ENCODE measurements at regions not wholly inside any gene's neighbourhood (a gene's known extent, or its start where the extent isn't known, plus 50 kb on each side); places are given as distances from the start of the nearest gene placed in this dataset.
"Not testable (repeated sequence)": the region's sequence is repeated elsewhere in the genome, so short reads cannot be mapped to it uniquely, and the experiment has no call there.

DNA sequence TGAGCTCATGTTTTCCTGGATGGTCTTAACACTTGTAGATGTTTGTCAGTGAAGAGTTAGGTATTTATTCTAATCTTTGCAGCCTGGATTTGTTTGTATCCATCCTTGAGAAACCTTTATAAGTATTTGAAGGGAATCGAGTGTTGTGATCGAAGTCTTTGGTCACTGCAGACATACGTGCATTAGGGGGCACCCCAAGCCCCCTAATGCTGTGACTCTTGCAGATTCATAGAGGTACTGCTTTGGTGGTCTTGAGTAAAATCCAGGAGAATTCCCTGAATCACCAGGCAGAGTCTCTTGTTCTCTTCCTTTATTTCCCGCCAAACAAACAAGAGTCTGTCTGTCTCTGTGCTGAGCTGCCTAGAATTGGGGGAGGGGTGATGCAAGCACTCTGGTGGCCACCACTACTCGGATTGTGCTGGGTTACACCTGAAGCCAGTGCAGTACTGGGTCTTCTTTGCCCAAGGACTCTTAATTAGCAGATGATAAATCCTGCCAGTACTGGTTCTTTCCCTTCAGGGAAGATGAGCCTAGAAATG lies 170.5 kb upstream of the POU1F1 start:
- H3K27ac Mint-ChIP-seq (ENCODE audit: unreplicated experiment), result no peak overlapping the region
- H3K36me3 Mint-ChIP-seq (ENCODE audit: low read depth, unreplicated experiment), result no peaks in the 10 kb centered on the region
- no peak overlapping the region for H3K4me3 Mint-ChIP-seq (ENCODE audit: unreplicated experiment)
- H3K4me1 Mint-ChIP-seq (ENCODE audit: unreplicated experiment), result no peaks in the 10 kb centered on the region
- no peaks in the 10 kb centered on the region for H3K9me3 Mint-ChIP-seq (ENCODE audit: unreplicated experiment)
- TF ChIP-seq CTCF (IDR thresholded peaks at IDR 0.05; ENCODE audit: unreplicated experiment), result no peak
- DNase-seq (ENCODE audit: low spot score), result no peak
- H3K27me3 Mint-ChIP-seq (ENCODE audit: unreplicated experiment), result no peaks in the 10 kb centered on the region

GRCh38 chr3:87442470-87442869 lies 166.1 kb upstream of the POU1F1 start:
- no peak for DNase-seq (ENCODE audit: low spot score)
- Mint-ChIP-seq H3K27me3 (ENCODE audit: unreplicated experiment) (no peaks in the 10 kb centered on the region), H3K9me3 (ENCODE audit: unreplicated experiment) (no peaks in the 10 kb centered on the region), H3K36me3 (ENCODE audit: low read depth, unreplicated experiment) (no peaks in the 10 kb centered on the region), H3K27ac (ENCODE audit: unreplicated experiment) (no peak overlapping the region), H3K4me1 (ENCODE audit: unreplicated experiment) (no peaks in the 10 kb centered on the region), H3K4me3 (ENCODE audit: unreplicated experiment) (no peak overlapping the region)
- TF ChIP-seq CTCF (IDR thresholded peaks at IDR 0.05; ENCODE audit: unreplicated experiment), result no peak

DNA sequence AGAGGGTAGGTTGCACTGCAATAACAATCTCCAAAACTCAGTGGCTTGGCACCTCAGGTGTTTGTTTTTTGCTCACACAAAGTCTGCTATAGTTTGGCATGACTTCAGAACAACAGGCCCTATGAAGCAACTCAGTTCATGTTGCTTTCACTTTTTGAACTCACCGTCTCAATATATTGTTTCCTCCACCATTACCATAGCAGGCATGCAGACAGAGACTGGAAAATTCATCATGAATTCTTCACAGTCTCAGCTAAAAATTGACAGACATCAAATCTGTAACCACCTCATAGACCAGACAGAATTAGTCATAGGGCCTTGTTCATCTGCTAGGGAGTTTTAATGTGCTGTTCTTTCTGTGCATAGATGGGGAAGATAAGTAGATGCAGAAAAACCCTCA lies 161.4 kb upstream of the POU1F1 start:
- H3K4me3 Mint-ChIP-seq (ENCODE audit: unreplicated experiment), result no peak overlapping the region
- no peaks in the 10 kb centered on the region for H3K27me3 Mint-ChIP-seq (ENCODE audit: unreplicated experiment)
- H3K36me3 Mint-ChIP-seq (ENCODE audit: low read depth, unreplicated experiment), result no peaks in the 10 kb centered on the region
- H3K4me1 Mint-ChIP-seq (ENCODE audit: unreplicated experiment), result no peaks in the 10 kb centered on the region
- no peak for DNase-seq (ENCODE audit: low spot score)
- H3K9me3 Mint-ChIP-seq (ENCODE audit: unreplicated experiment), result no peaks in the 10 kb centered on the region
- no peak overlapping the region for H3K27ac Mint-ChIP-seq (ENCODE audit: unreplicated experiment)
- TF ChIP-seq CTCF (IDR thresholded peaks at IDR 0.05; ENCODE audit: unreplicated experiment), result no peak

DNA sequence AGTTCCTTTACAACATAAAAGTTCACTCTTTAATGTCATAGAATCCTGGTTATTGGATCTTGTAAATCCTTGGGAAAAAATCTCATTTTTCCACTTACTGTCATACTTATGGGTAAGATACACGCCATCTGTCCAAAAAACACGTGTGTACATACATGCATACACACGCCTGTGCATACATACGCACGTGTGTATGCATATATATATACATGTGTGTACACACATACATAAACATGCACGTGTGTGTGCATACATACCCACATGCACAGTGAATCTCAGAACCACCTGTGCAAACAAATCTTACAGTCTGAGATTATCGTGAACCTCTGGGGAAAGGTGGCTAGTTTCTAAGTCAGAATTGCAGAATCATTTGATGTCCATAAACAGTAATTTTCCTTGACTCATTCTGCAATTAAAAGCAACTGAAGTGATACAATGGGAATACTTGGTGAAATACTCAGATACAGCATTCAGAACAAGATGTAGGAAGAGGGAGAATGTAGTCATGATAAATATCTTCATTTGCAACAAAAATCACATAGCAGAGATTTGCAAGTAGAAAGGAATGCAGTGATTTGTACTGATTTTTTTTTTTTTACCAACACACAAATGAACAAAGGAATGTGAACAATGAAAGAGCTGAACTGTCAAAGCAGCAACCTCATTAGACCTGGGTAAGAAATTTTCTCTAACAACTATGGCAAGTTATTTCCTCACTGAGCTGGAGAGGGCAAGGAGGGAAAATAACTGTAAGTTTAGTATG lies 160.6 kb upstream of the POU1F1 start:
- Mint-ChIP-seq H3K4me3 (ENCODE audit: unreplicated experiment) (no peak overlapping the region), H3K9me3 (ENCODE audit: unreplicated experiment) (no peaks in the 10 kb centered on the region), H3K4me1 (ENCODE audit: unreplicated experiment) (no peaks in the 10 kb centered on the region), H3K27ac (ENCODE audit: unreplicated experiment) (no peak overlapping the region), H3K27me3 (ENCODE audit: unreplicated experiment) (no peaks in the 10 kb centered on the region), H3K36me3 (ENCODE audit: low read depth, unreplicated experiment) (no peaks in the 10 kb centered on the region)
- no peak for TF ChIP-seq CTCF (IDR thresholded peaks at IDR 0.05; ENCODE audit: unreplicated experiment)
- DNase-seq (ENCODE audit: low spot score), result no peak

- H3K36me3 Mint-ChIP-seq (ENCODE audit: low read depth, unreplicated experiment), result no peaks in the 10 kb centered on the region
- DNase-seq (ENCODE audit: low spot score), result no peak
These were observed 159.7 kb upstream of the POU1F1 start for GRCh38 chr3:87435926-87436620.

GRCh38 chr3:87433445-87433844 lies 157.1 kb upstream of the POU1F1 start:
- H3K36me3 Mint-ChIP-seq (ENCODE audit: low read depth, unreplicated experiment); H3K27me3 Mint-ChIP-seq (ENCODE audit: unreplicated experiment); H3K4me3 Mint-ChIP-seq (ENCODE audit: unreplicated experiment); H3K27ac Mint-ChIP-seq (ENCODE audit: unreplicated experiment); DNase-seq (ENCODE audit: low spot score); H3K4me1 Mint-ChIP-seq (ENCODE audit: unreplicated experiment); H3K9me3 Mint-ChIP-seq (ENCODE audit: unreplicated experiment): not testable (repeated sequence)

More at GRCh38 chr3:87435926-87436620, 159.7 kb upstream of the POU1F1 start:
- no peak overlapping the region for H3K4me3 Mint-ChIP-seq (ENCODE audit: unreplicated experiment)
- H3K27ac Mint-ChIP-seq (ENCODE audit: unreplicated experiment), result no peak overlapping the region
- H3K27me3 Mint-ChIP-seq (ENCODE audit: unreplicated experiment), result no peaks in the 10 kb centered on the region
- H3K4me1 Mint-ChIP-seq (ENCODE audit: unreplicated experiment), result no peaks in the 10 kb centered on the region
- TF ChIP-seq CTCF (IDR thresholded peaks at IDR 0.05; ENCODE audit: unreplicated experiment), result no peak
- no peaks in the 10 kb centered on the region for H3K9me3 Mint-ChIP-seq (ENCODE audit: unreplicated experiment)

Measured in endothelial cell (in vitro differentiated cells).